ENCODE measurements at regions not wholly inside any gene's neighbourhood (a gene's known extent, or its start where the extent isn't known, plus 50 kb on each side); places are given as distances from the start of the nearest gene placed in this dataset.

DNA sequence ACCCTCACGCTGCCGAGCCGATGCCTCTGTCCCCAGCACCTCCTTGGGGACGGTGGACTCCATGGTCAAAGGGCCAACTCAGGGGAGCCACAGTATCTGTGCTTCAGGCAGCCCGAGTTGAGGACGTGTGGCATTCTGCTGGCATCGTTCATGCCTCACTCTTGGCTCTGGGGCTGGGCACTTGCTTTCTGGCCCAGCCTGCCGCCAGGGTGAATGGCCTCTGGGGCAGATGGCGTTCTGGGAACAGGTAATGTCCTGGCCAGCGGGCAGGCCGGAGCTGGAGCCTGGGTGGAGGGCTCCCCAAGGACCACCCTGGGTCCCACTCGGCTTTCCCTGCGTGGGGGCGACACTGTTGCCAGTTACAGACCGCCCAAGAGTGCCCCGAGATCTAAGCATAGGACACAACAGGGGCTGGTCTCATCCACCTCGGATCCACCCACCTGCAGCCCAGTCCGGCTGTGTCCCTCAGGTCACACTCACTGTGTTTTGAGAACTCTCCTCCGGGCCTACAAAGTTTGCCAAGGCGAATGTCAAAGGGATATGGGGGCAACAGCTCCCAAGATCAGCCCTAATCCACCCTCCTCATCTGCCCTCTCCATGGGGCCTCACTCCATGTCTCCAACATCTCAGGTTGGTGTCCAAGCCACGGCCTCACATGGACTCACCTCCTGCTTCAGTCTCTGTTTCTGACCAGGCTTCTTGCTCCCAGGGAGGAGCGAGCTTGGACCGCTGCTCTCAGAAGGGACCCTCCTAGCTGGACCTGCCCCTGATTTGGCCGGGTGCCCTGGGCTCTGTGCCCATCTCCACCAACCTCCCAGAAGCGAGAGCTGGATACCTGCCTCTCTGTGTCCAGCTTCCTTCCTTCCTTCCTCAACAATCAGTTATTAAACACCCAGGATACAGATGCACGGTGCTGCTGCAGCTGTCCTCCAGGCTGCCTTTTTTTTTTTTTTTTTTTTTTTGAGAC lies 60.8 kb downstream of the TMEM235 start:
- TF ChIP-seq CTCF (conservative IDR thresholded peaks at IDR 0.05 in 1 of 2, IDR thresholded peaks at IDR 0.05 in 1 of 2; ENCODE audit: extremely low read depth in 1 of 2, insufficient read depth in 1 of 2, low read depth in 1 of 2, low read length in 2 of 2) (no peak), EZH2 (IDR thresholded peaks at IDR 0.05; ENCODE audit: borderline replicate concordance, low read length) (no peak)

All from mammary epithelial cell (primary cell).